ENCODE measurements at regions not wholly inside any gene's neighbourhood (a gene's known extent, or its start where the extent isn't known, plus 50 kb on each side); places are given as distances from the start of the nearest gene placed in this dataset.

- ChIA-PET POLR2A (no interaction called here), CTCF (no interaction called here), RAD21 (ENCODE audit: low non-redundant PET in 1 of 2, low total read pairs in 2 of 2, uncharacterized antibody in 2 of 2, unreplicated experiment in 2 of 2) (no interaction called here)
- Histone ChIP-seq H3K27me3 (ENCODE audit: insufficient read depth, low read length) (no peaks in the 10 kb centered on the region), H3K9me3 (ENCODE audit: control insufficient read depth in 1 of 2, insufficient read depth in 1 of 2, low read depth in 1 of 2, low read length in 2 of 2) (peaks cover 5 to 19% of the 10 kb centered on the region in 2 experiments; a peak in 3 of 4 replicates), H2AFZ (ENCODE audit: low read depth, low read length, poor library complexity, severe bottlenecking) (peak overlapping the region; percentile 44), H3K9ac (ENCODE audit: low read length) (no peak overlapping the region), H3K4me3 (replicated peaks in 1 of 2; ENCODE audit: low read depth in 1 of 2, low read length in 2 of 2) (no peak overlapping the region), H3K4me2 (ENCODE audit: low read length) (peak overlapping the region; percentile 67), H3K79me2 (ENCODE audit: insufficient read depth, low read length) (no peaks in the 10 kb centered on the region), H3K4me1 (ENCODE audit: control insufficient read depth in 1 of 2, insufficient read depth in 2 of 2, low read length in 2 of 2) (peaks cover 18 to 26% of the 10 kb centered on the region in 2 experiments), H4K20me1 (ENCODE audit: insufficient read depth) (no peaks in the 10 kb centered on the region), H3K9me2 (ENCODE audit: insufficient read depth) (no peaks in the 10 kb centered on the region), H3K36me3 (ENCODE audit: control insufficient read depth in 1 of 2, insufficient read depth in 2 of 2, low read length in 2 of 2) (no peaks in the 10 kb centered on the region; a peak in 1 of 4 replicates), H3K27ac (ENCODE audit: low read depth, low read length) (peak overlapping the region; percentile 6; the same call in 1 of the 2 replicates)
- no peak for DNase-seq (ENCODE audit: low read depth, low spot score)
- intact Hi-C loops (cut with micrococcal nuclease): loop anchor here (2.0 kb wide), 1 partner anchor 63 kb away; the partner anchor contains the start of gene NAMPT
- ATAC-seq: no peak
- no peak for TF ChIP-seq ZBTB33 (IDR thresholded peaks at IDR 0.05; ENCODE audit: extremely low read depth, insufficient replicate concordance, low read length)
- no peak for TF ChIP-seq ATF3 (IDR thresholded peaks at IDR 0.05)
- TF ChIP-seq ELF1 (IDR thresholded peaks at IDR 0.05; ENCODE audit: borderline replicate concordance, low read depth): no peak
- no peak for TF ChIP-seq SRF (IDR thresholded peaks at IDR 0.05; ENCODE audit: low read depth)
- TF ChIP-seq SP1 (IDR thresholded peaks at IDR 0.05; ENCODE audit: low read depth): no peak
- no peak for TF ChIP-seq YY1 (IDR thresholded peaks at IDR 0.05; ENCODE audit: extremely low read depth, insufficient replicate concordance, low read depth, low read length)
- TF ChIP-seq, protein P1, sequence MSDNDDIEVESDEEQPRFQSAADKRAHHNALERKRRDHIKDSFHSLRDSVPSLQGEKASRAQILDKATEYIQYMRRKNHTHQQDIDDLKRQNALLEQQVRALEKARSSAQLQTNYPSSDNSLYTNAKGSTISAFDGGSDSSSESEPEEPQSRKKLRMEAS (IDR thresholded peaks at IDR 0.05): no peak
- TF ChIP-seq, protein P2, sequence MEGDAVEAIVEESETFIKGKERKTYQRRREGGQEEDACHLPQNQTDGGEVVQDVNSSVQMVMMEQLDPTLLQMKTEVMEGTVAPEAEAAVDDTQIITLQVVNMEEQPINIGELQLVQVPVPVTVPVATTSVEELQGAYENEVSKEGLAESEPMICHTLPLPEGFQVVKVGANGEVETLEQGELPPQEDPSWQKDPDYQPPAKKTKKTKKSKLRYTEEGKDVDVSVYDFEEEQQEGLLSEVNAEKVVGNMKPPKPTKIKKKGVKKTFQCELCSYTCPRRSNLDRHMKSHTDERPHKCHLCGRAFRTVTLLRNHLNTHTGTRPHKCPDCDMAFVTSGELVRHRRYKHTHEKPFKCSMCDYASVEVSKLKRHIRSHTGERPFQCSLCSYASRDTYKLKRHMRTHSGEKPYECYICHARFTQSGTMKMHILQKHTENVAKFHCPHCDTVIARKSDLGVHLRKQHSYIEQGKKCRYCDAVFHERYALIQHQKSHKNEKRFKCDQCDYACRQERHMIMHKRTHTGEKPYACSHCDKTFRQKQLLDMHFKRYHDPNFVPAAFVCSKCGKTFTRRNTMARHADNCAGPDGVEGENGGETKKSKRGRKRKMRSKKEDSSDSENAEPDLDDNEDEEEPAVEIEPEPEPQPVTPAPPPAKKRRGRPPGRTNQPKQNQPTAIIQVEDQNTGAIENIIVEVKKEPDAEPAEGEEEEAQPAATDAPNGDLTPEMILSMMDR (IDR thresholded peaks at IDR 0.05 in 2 of 3, conservative IDR thresholded peaks at IDR 0.05 in 1 of 3; ENCODE audit: borderline replicate concordance in 1 of 3, insufficient read depth in 1 of 3, low read depth in 2 of 3, low read length in 2 of 3): no peak
- no peak for TF ChIP-seq JUND (IDR thresholded peaks at IDR 0.05)
- no peak for TF ChIP-seq EZH2phosphoT487 (IDR thresholded peaks at IDR 0.05; ENCODE audit: borderline replicate concordance)
- BruUV-seq (replicated peaks): no TSS peak
These were observed 62.5 kb upstream of the NAMPT start for GRCh38 chr7:106347229-106347833.

Measured in HCT116 (cell line).